ENCODE measurements at regions not wholly inside any gene's neighbourhood (a gene's known extent, or its start where the extent isn't known, plus 50 kb on each side); places are given as distances from the start of the nearest gene placed in this dataset.

DNA sequence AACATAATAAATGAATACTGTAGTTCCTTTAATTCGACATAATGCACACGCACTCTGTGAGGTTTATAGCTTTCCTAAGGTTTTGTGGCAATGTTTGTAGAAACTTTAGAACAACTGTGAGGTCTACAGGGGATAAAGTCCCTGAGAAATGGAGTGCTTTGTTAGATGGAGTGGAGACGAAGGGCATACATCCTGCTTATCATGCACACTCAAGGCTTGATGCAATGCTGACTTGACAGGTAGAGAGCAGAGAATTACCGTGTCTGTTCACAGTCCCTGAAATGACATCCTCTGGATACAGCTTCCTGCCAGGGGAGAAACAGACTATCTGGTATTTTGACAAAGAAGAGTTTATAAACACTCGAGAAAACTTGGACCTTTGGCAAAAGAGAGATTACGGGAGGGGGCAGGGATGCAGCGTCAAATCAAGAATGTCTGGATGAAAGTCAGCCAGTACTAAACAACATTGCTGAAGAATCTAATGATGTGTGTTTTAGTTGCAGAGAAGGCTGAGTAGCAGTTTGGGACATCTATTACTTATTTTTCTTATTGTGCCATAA is 766.9 kb upstream of the ZEB2 start:
- no peak overlapping the region for H3K9ac ChIP-seq (ENCODE audit: insufficient read depth, low read length)
- H3K9me3 ChIP-seq (ENCODE audit: control insufficient read depth, insufficient read depth, low read depth, low read length): no peaks in the 10 kb centered on the region
- no peaks in the 10 kb centered on the region for H3K4me1 ChIP-seq (ENCODE audit: control insufficient read depth, extremely low read depth, insufficient read depth, low read length)
- H3K36me3 ChIP-seq (ENCODE audit: control insufficient read depth, insufficient read depth, low read length): no peaks in the 10 kb centered on the region
- H3K27ac ChIP-seq (ENCODE audit: insufficient read depth, low read length): no peak overlapping the region
- H2AFZ ChIP-seq (ENCODE audit: low read length): peak overlapping the region; percentile 54
- H3K4me2 ChIP-seq (ENCODE audit: extremely low read depth, insufficient read depth, low read length): no peak overlapping the region
- peak in 1 of 2 donors; percentile 3 for DNase-seq (ENCODE audit: low read depth in 2 of 2)
- H3K27me3 ChIP-seq (ENCODE audit: control insufficient read depth, insufficient read depth, low read length): no peaks in the 10 kb centered on the region
- no peak for TF ChIP-seq EZH2 (IDR thresholded peaks at IDR 0.05; ENCODE audit: low read length, missing control alignments)
- TF ChIP-seq, protein P1, sequence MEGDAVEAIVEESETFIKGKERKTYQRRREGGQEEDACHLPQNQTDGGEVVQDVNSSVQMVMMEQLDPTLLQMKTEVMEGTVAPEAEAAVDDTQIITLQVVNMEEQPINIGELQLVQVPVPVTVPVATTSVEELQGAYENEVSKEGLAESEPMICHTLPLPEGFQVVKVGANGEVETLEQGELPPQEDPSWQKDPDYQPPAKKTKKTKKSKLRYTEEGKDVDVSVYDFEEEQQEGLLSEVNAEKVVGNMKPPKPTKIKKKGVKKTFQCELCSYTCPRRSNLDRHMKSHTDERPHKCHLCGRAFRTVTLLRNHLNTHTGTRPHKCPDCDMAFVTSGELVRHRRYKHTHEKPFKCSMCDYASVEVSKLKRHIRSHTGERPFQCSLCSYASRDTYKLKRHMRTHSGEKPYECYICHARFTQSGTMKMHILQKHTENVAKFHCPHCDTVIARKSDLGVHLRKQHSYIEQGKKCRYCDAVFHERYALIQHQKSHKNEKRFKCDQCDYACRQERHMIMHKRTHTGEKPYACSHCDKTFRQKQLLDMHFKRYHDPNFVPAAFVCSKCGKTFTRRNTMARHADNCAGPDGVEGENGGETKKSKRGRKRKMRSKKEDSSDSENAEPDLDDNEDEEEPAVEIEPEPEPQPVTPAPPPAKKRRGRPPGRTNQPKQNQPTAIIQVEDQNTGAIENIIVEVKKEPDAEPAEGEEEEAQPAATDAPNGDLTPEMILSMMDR (conservative IDR thresholded peaks at IDR 0.05 in 1 of 2, IDR thresholded peaks at IDR 0.05 in 1 of 2; ENCODE audit: low read depth in 1 of 2, low read length in 2 of 2): no peak
- H3K79me2 ChIP-seq (ENCODE audit: control insufficient read depth, insufficient read depth, low read length): no peaks in the 10 kb centered on the region
- H3K4me3 ChIP-seq (replicated peaks in 1 of 4; ENCODE audit: control extremely low read depth in 1 of 4, insufficient read depth in 1 of 4, low read depth in 3 of 4, low read length in 4 of 4): no peak overlapping the region
- H4K20me1 ChIP-seq (ENCODE audit: control insufficient read depth, extremely low read depth, insufficient read depth, low read length): no peaks in the 10 kb centered on the region

DNA sequence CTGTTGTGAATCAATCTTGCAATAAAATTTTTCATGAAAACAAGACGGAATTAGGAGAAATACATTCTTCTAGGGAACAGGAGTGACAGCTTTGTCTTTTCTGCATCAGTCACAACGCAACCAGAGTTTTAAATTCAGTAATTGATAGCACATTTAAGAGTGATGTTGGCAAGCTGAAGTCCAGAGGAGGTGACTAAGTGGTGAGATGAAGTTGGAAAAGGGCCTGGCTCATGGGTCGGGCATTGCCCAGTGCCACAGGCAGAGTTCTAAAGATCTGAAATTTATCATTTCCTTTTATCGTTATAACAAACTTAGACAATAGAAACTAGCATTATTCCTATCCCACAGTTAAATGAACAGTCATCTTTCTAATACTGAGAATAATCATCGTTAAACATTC is 764.6 kb upstream of the ZEB2 start:
- no peak overlapping the region for H3K9ac ChIP-seq (ENCODE audit: insufficient read depth, low read length)
- H2AFZ ChIP-seq (ENCODE audit: low read length): no peak overlapping the region
- no peaks in the 10 kb centered on the region for H3K4me1 ChIP-seq (ENCODE audit: control insufficient read depth, extremely low read depth, insufficient read depth, low read length)
- DNase-seq (ENCODE audit: low read depth in 2 of 2): no peak
- no peaks in the 10 kb centered on the region for H3K27me3 ChIP-seq (ENCODE audit: control insufficient read depth, insufficient read depth, low read length)
- no peak overlapping the region for H3K27ac ChIP-seq (ENCODE audit: insufficient read depth, low read length)
- H3K9me3 ChIP-seq (ENCODE audit: control insufficient read depth, insufficient read depth, low read depth, low read length): no peaks in the 10 kb centered on the region
- no peaks in the 10 kb centered on the region for H4K20me1 ChIP-seq (ENCODE audit: control insufficient read depth, extremely low read depth, insufficient read depth, low read length)
- H3K36me3 ChIP-seq (ENCODE audit: control insufficient read depth, insufficient read depth, low read length): no peaks in the 10 kb centered on the region
- H3K79me2 ChIP-seq (ENCODE audit: control insufficient read depth, insufficient read depth, low read length): no peaks in the 10 kb centered on the region
- no peak overlapping the region for H3K4me3 ChIP-seq (replicated peaks in 1 of 4; ENCODE audit: control extremely low read depth in 1 of 4, insufficient read depth in 1 of 4, low read depth in 3 of 4, low read length in 4 of 4)
- H3K4me2 ChIP-seq (ENCODE audit: extremely low read depth, insufficient read depth, low read length): no peak overlapping the region
- no peak for TF ChIP-seq EZH2 (IDR thresholded peaks at IDR 0.05; ENCODE audit: low read length, missing control alignments)
- TF ChIP-seq, protein P1 (conservative IDR thresholded peaks at IDR 0.05 in 1 of 2, IDR thresholded peaks at IDR 0.05 in 1 of 2; ENCODE audit: low read depth in 1 of 2, low read length in 2 of 2): no peak

DNA sequence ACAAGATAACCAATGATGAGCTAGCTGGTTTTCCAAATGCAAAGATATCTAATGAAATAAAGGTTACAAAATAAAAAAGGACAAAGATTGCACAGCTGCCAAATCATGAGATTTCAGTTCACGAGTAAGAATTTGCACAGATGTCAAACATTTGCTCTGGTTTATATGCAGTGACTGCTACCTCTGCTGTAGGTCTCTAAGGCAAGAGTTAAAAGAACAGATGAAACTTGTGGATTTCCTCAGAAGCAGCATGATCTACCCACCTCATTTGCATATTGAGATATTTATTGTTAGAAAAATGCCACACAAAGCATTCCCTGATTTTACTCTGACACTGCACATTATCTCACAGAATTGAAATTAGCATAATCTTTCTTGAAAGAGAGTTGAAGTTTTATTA is 763.2 kb upstream of the ZEB2 start:
- H3K27me3 ChIP-seq (ENCODE audit: control insufficient read depth, insufficient read depth, low read length): no peaks in the 10 kb centered on the region
- H4K20me1 ChIP-seq (ENCODE audit: control insufficient read depth, extremely low read depth, insufficient read depth, low read length): no peaks in the 10 kb centered on the region
- no peak overlapping the region for H3K4me2 ChIP-seq (ENCODE audit: extremely low read depth, insufficient read depth, low read length)
- DNase-seq (ENCODE audit: low read depth in 2 of 2): no peak
- H3K4me1 ChIP-seq (ENCODE audit: control insufficient read depth, extremely low read depth, insufficient read depth, low read length): no peaks in the 10 kb centered on the region
- no peak overlapping the region for H3K4me3 ChIP-seq (replicated peaks in 1 of 4; ENCODE audit: control extremely low read depth in 1 of 4, insufficient read depth in 1 of 4, low read depth in 3 of 4, low read length in 4 of 4)
- H3K27ac ChIP-seq (ENCODE audit: insufficient read depth, low read length): no peak overlapping the region
- no peak for TF ChIP-seq EZH2 (IDR thresholded peaks at IDR 0.05; ENCODE audit: low read length, missing control alignments)
- TF ChIP-seq, protein P1 (conservative IDR thresholded peaks at IDR 0.05 in 1 of 2, IDR thresholded peaks at IDR 0.05 in 1 of 2; ENCODE audit: low read depth in 1 of 2, low read length in 2 of 2): no peak
- no peak overlapping the region for H2AFZ ChIP-seq (ENCODE audit: low read length)
- H3K79me2 ChIP-seq (ENCODE audit: control insufficient read depth, insufficient read depth, low read length): no peaks in the 10 kb centered on the region
- H3K9me3 ChIP-seq (ENCODE audit: control insufficient read depth, insufficient read depth, low read depth, low read length): no peaks in the 10 kb centered on the region
- no peak overlapping the region for H3K9ac ChIP-seq (ENCODE audit: insufficient read depth, low read length)
- H3K36me3 ChIP-seq (ENCODE audit: control insufficient read depth, insufficient read depth, low read length): no peaks in the 10 kb centered on the region

Data from fibroblast of lung (primary cell).